GM21528 (cell line): ENCODE measurements at regions not wholly inside any gene's neighbourhood (a gene's known extent, or its start where the extent isn't known, plus 50 kb on each side); places are given as distances from the start of the nearest gene placed in this dataset.
"Not testable (repeated sequence)": the region's sequence is repeated elsewhere in the genome, so short reads cannot be mapped to it uniquely, and the experiment has no call there.

Experiments used
- ATAC-seq: cut with Tn5 transposase; IDR thresholded peaks from one replicate; pipeline ENCODE4 v1.9.1; 2021; ENCODE audit warnings: mild to moderate bottlenecking, moderate library complexity; ENCODE audit not compliant: unreplicated experiment, low FRiP score

- ATAC-seq: no peak
These were observed 409.3 kb upstream of the RUNX1 start for GRCh38 chr21:35458405-35458804.

- ATAC-seq: no peak
These were observed 408.1 kb upstream of the RUNX1 start for GRCh38 chr21:35457097-35457804.

- no peak for ATAC-seq
These were observed 402.2 kb upstream of the RUNX1 start for GRCh38 chr21:35451276-35451675.

- no peak for ATAC-seq
These were observed 401.7 kb upstream of the RUNX1 start for GRCh38 chr21:35450830-35451229.

GRCh38 chr21:35449846-35450245 is 400.7 kb upstream of the RUNX1 start:
- ATAC-seq: no peak

- ATAC-seq: no peak
These were observed 399.9 kb upstream of the RUNX1 start for GRCh38 chr21:35448876-35449599.

GRCh38 chr21:35444391-35444790 is 395.3 kb upstream of the RUNX1 start:
- ATAC-seq: no peak

GRCh38 chr21:35441868-35442582 is 392.9 kb upstream of the RUNX1 start:
- ATAC-seq: no peak

- ATAC-seq: no peak
These were observed 389.7 kb upstream of the RUNX1 start for GRCh38 chr21:35438643-35439404.

GRCh38 chr21:35437941-35438340 is 388.8 kb upstream of the RUNX1 start:
- no peak for ATAC-seq

- ATAC-seq: no peak
These were observed 387.8 kb upstream of the RUNX1 start for GRCh38 chr21:35436899-35437298.

GRCh38 chr21:35432601-35433000 is 383.5 kb upstream of the RUNX1 start:
- ATAC-seq: not testable (repeated sequence)

GRCh38 chr21:35430260-35430659 is 381.2 kb upstream of the RUNX1 start:
- no peak for ATAC-seq

- no peak for ATAC-seq
These were observed 379.8 kb upstream of the RUNX1 start for GRCh38 chr21:35428937-35429336.

GRCh38 chr21:35428489-35428888 is 379.4 kb upstream of the RUNX1 start:
- ATAC-seq: no peak

GRCh38 chr21:35428001-35428320 is 378.9 kb upstream of the RUNX1 start:
- ATAC-seq: no peak

- ATAC-seq: no peak
These were observed 378.4 kb upstream of the RUNX1 start for GRCh38 chr21:35427320-35428000.

- no peak for ATAC-seq
These were observed 377.8 kb upstream of the RUNX1 start for GRCh38 chr21:35426897-35427296.

GRCh38 chr21:35426469-35426868 is 377.4 kb upstream of the RUNX1 start:
- ATAC-seq: no peak

GRCh38 chr21:35424122-35424521 is 375.0 kb upstream of the RUNX1 start:
- ATAC-seq: no peak
